Right atrium auricular region (tissue), 2 donors: ENCODE measurements at regions not wholly inside any gene's neighbourhood (a gene's known extent, or its start where the extent isn't known, plus 50 kb on each side); places are given as distances from the start of the nearest gene placed in this dataset.
A peak's percentile ranks its signal among the peaks of the same experiment; 100 is the strongest.

Experiments
- DNase-seq: peaks from one replicate; pipeline ENCODE4 v3.0.0-alpha.2; 2019; ENCODE audit warnings: low spot score
- H3K27ac ChIP-seq, 2 donors: fragments of 200-600 bp; sonication (generic); 1 replicate in 1 of 2; 2 replicates in 1 of 2; pipeline ENCODE4 v1.5.1; 2016 to 2019
- H3K27me3 ChIP-seq, 2 donors: fragments of 200-600 bp; sonication (generic); one replicate each; pipeline versions ENCODE4 v1.5.1 to v1.6.0; 2017 to 2019
- H3K36me3 ChIP-seq: fragments of 200-600 bp; sonication (generic); one replicate; pipeline ENCODE4 v1.5.1; 2016
- H3K4me1 ChIP-seq, 2 donors: fragments of 200-600 bp; sonication (generic); one replicate each; pipeline versions ENCODE4 v1.5.1 to v1.6.0; 2017 to 2019
- H3K4me3 ChIP-seq, 2 donors: fragments of 200-600 bp; sonication (generic); 1 replicate in 1 of 2; 2 replicates in 1 of 2; pipeline ENCODE4 v1.5.1; 2017 to 2019; ENCODE audit warnings: mild to moderate bottlenecking in 1 of 2, moderate library complexity in 1 of 2
- H3K9me3 ChIP-seq, 2 donors: fragments of 200-600 bp; sonication (generic); one replicate each; pipeline ENCODE4 v1.5.1; 2019
- TF ChIP-seq, protein P1 (sequence below), 2 donors: fragments of 200-600 bp; sonication (generic); IDR thresholded peaks; one replicate each; pipeline ENCODE4 v1.5.1; 2019; ENCODE audit warnings: antibody characterized with exemption in 2 of 2

DNA sequence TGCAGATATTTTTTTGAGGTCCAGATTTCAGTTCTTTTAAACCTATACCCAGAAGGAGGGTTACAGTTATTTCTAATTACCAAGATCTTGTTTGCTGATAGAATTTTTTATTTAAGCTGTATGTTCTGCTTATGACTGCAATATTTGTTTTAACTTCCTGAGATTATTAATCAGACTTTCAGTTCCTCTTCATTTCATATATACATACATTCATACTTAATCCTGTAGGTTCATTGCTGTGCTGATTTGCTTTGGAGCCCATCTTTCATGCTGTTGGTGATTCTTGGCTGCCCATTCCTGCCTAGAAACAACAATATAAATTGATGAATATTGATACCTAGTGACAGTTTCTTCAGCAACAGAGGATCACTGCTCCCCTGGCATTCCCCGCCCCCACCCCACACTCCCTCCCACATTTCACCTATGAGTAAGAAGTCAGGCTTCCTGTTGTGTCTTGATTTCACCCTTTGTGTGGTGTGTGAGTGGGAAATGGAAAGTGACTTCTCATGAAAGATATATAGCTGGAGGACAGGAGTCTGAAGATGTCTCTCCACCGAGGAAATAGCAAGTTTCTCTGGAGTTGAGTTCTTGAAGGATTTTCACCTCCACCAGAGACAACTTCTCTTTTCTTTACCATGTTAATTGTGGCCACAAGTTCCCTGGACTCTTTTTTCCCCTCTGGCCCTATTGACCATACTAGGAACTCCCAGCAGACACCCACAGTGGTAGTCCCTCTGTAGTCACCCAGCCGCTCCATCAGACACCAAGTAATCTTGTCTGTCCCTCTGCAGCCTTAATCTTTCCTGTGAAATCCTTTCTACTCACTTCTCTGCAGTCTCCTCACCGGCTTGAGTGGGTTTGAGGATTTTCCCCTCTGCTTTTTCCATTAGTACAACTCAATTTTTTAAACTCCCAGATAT is 118.4 kb downstream of the ASB9 start:
- Histone ChIP-seq H3K4me1 (no peaks in the 10 kb centered on the region), H3K36me3 (no peaks in the 10 kb centered on the region), H3K27me3 (peaks cover 0 to 3% of the 10 kb centered on the region in 2 donors), H3K4me3 (no peak overlapping the region), H3K9me3 (no peaks in the 10 kb centered on the region), H3K27ac (no peak overlapping the region)
- no peak for DNase-seq
- TF ChIP-seq, protein P1, sequence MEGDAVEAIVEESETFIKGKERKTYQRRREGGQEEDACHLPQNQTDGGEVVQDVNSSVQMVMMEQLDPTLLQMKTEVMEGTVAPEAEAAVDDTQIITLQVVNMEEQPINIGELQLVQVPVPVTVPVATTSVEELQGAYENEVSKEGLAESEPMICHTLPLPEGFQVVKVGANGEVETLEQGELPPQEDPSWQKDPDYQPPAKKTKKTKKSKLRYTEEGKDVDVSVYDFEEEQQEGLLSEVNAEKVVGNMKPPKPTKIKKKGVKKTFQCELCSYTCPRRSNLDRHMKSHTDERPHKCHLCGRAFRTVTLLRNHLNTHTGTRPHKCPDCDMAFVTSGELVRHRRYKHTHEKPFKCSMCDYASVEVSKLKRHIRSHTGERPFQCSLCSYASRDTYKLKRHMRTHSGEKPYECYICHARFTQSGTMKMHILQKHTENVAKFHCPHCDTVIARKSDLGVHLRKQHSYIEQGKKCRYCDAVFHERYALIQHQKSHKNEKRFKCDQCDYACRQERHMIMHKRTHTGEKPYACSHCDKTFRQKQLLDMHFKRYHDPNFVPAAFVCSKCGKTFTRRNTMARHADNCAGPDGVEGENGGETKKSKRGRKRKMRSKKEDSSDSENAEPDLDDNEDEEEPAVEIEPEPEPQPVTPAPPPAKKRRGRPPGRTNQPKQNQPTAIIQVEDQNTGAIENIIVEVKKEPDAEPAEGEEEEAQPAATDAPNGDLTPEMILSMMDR (IDR thresholded peaks at IDR 0.05), result no peak

DNA sequence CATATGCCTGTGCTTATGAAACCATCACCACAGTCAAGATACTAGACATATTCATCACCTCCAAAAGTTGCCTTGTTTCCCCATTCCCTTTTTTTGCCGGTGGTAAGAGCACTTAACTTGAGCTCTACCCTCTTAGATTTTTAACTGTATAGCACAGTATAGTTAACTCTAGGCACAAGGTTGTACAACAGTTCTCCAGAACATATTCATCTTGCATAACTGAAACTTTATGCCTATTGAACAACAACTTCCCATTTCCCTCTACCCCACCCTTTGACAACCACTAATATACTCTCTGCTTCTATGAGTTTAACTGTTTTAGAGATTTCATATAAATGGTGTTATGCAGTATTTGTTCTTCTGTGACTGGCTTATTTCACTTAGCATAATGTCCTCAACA is 119.3 kb downstream of the ASB9 start:
- Histone ChIP-seq H3K9me3 (no peaks in the 10 kb centered on the region), H3K27me3 (no peaks in the 10 kb centered on the region), H3K4me3 (no peak overlapping the region), H3K27ac (no peak overlapping the region), H3K4me1 (no peaks in the 10 kb centered on the region), H3K36me3 (no peaks in the 10 kb centered on the region)
- TF ChIP-seq, protein P1 (IDR thresholded peaks at IDR 0.05), result no peak
- no peak for DNase-seq

DNA sequence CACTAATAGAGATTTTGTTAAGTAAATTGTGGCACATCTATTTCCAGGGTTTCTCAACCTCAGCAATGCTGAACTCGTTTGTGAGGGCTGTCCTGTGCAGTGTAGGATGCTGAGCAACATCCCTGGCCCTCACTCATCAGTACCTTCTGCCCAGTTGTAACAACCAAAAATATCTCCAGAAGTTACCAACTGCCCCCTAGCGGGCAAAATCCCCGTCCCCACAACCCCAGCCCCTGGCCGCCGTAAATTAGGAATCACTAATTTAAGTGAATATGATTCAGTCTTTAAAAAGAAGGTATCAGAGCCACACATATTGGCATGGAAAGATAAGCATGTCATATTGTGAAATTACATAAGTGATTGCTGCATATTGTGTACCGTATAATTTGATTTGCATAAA is 123.4 kb downstream of the ASB9 start:
- Histone ChIP-seq H3K36me3 (no peaks in the 10 kb centered on the region), H3K27ac (no peak overlapping the region), H3K4me1 (no peaks in the 10 kb centered on the region), H3K9me3 (no peaks in the 10 kb centered on the region), H3K27me3 (no peaks in the 10 kb centered on the region), H3K4me3 (no peak overlapping the region)
- TF ChIP-seq, protein P1 (IDR thresholded peaks at IDR 0.05), result peak in 1 of 2 donors; percentile 52
- DNase-seq, result no peak

DNA sequence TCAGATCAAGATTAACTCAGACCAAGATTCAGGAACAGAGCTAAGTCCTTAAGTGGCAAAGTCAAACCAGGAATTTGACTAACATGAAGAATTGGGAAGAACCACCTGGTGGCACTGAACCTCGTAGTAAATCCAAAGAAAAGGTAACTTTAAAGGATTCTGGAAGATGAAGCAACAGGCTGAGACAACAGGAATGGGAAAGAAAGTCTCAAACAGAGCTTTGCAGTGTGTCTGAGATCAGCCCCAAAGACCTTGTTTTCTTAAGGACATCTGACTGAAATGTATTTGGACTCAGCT is 126.1 kb downstream of the ASB9 start:
- Histone ChIP-seq H3K36me3 (no peaks in the 10 kb centered on the region), H3K4me1 (no peaks in the 10 kb centered on the region), H3K4me3 (no peak overlapping the region), H3K27me3 (no peaks in the 10 kb centered on the region), H3K9me3 (no peaks in the 10 kb centered on the region), H3K27ac (no peak overlapping the region)
- no peak for DNase-seq
- TF ChIP-seq, protein P1 (IDR thresholded peaks at IDR 0.05), result no peak

DNA sequence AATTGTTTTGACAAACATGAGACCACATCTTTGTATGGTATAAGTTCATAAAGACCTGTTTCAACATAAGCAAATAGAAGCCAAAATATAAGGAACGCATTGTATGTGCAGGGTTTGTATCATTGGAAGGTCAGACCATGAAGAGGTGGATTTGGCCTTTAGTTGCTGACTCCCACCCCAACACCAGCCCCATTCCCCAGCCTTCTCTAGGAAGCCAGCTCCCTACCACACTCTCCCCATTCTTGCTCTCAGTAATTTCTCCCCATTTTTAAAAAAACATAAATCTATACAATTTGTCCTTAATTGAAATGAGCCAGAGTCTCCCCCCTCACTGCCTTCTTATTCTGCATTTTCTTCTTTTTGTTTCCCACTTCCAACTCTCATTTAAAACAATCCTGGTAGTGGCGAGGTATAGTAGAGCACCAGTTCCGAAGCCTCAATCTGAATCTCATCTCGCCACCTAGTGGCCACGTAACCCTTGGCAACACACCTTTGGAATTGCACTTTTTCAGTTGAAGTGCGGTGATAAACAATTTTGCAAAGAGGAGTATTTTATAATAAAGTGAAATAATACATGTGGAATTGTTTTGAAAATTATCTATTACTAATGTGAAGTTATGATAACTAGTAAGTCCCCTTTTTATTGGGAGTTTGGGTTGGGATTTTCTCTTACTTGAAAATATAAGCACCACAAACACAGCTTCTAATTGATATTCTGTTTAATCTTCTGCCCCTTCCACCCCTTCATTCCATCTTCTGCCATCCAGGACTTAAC is 126.6 kb downstream of the ASB9 start:
- H3K27ac ChIP-seq, result no peak overlapping the region
- H3K4me1 ChIP-seq, result no peaks in the 10 kb centered on the region
- TF ChIP-seq, protein P1 (IDR thresholded peaks at IDR 0.05), result peak; percentile 50 to 72
- no peak overlapping the region for H3K4me3 ChIP-seq
- DNase-seq, result no peak
- no peaks in the 10 kb centered on the region for H3K27me3 ChIP-seq
- no peaks in the 10 kb centered on the region for H3K9me3 ChIP-seq
- H3K36me3 ChIP-seq, result no peaks in the 10 kb centered on the region
